Common myeloid progenitor, CD34-positive (primary cell): ENCODE measurements at regions not wholly inside any gene's neighbourhood (a gene's known extent, or its start where the extent isn't known, plus 50 kb on each side); places are given as distances from the start of the nearest gene placed in this dataset.

Experiments
- CTCF ChIA-PET: fragments of 350-600 bp; sonication (Branson Sonifier 250); formaldehyde crosslinking; loops from one replicate; lab custom pipeline; 2021; ENCODE audit warnings: antibody characterized with exemption; lab: Charles Lee
- POLR2A ChIA-PET: fragments of 350-600 bp; sonication (Branson Sonifier 250); formaldehyde crosslinking; loops from one replicate; lab custom pipeline; 2021; ENCODE audit warnings: antibody characterized with exemption; lab: Charles Lee
- DNase-seq, 3 donors: peaks; one replicate each; pipeline versions ENCODE4 v3.0.0 to v3.0.0-alpha.2; 2013
- H3K27ac ChIP-seq, 2 experiments: 1 replicate in 1 of 2; 2 replicates in 1 of 2; pipeline ENCODE4 v1.7.0; 2013; ENCODE audit warnings: inconsistent platforms in 2 of 2, low read length in 2 of 2, mild to moderate bottlenecking in 2 of 2, low read depth in 1 of 2, moderate library complexity in 1 of 2; ENCODE audit not compliant: severe bottlenecking in 2 of 2, insufficient read depth in 1 of 2, poor library complexity in 1 of 2
- H3K27me3 ChIP-seq, 5 experiments: replicated peaks in 2 of 5; 1 replicate in 3 of 5; 2 replicates in 2 of 5; pipeline versions ENCODE4 v1.6.1 to v1.7.0; 2013; ENCODE audit warnings: low read length in 4 of 5, mild to moderate bottlenecking in 2 of 5, moderate library complexity in 2 of 5, inconsistent platforms in 1 of 5; ENCODE audit not compliant: insufficient read depth in 5 of 5, control insufficient read depth in 4 of 5
- H3K36me3 ChIP-seq, 4 experiments: 1 replicate in 2 of 4; 2 replicates in 2 of 4; pipeline versions ENCODE4 v1.6.1 to v1.7.0; 2013; ENCODE audit warnings: low read length in 3 of 4, control low read depth in 1 of 4, mild to moderate bottlenecking in 1 of 4; ENCODE audit not compliant: control insufficient read depth in 4 of 4, insufficient read depth in 4 of 4
- H3K4me1 ChIP-seq, 4 experiments: 1 replicate in 3 of 4; 2 replicates in 1 of 4; pipeline versions ENCODE4 v1.6.1 to v1.7.1; 2013; ENCODE audit warnings: low read length in 3 of 4, mild to moderate bottlenecking in 3 of 4, control low read depth in 1 of 4, inconsistent platforms in 1 of 4, moderate library complexity in 1 of 4; ENCODE audit not compliant: control insufficient read depth in 4 of 4, insufficient read depth in 4 of 4; ENCODE audit errors: control extremely low read depth in 1 of 4
- H3K4me3 ChIP-seq, 7 experiments: 1 replicate in 4 of 7; 2 replicates in 3 of 7; pipeline versions ENCODE4 v1.5.1 to v1.7.0; 2013; ENCODE audit warnings: mild to moderate bottlenecking in 7 of 7, low read length in 6 of 7, moderate library complexity in 6 of 7, inconsistent platforms in 2 of 7, low read depth in 2 of 7, control low read depth in 1 of 7; ENCODE audit not compliant: insufficient read depth in 4 of 7, control insufficient read depth in 1 of 7; ENCODE audit errors: extremely low read depth in 1 of 7
- H3K9me3 ChIP-seq, 5 experiments: 1 replicate in 4 of 5; 2 replicates in 1 of 5; pipeline versions ENCODE4 v1.6.1 to v1.7.1; 2013; ENCODE audit warnings: low read length in 4 of 5, mild to moderate bottlenecking in 2 of 5, inconsistent platforms in 1 of 5, low read depth in 1 of 5, moderate library complexity in 1 of 5; ENCODE audit not compliant: control insufficient read depth in 4 of 5, insufficient read depth in 2 of 5; ENCODE audit errors: control extremely low read depth in 1 of 5
- WGBS: methylation state at CpG from one replicate; pipeline ENCODE4 v1.1.5; 2013; ENCODE audit not compliant: insufficient coverage; 5-methylcytosine and 5-hydroxymethylcytosine counted together

GRCh38 chr5:93174930-93175329 is 406.1 kb downstream of the NR2F1-AS1 start:
- no CpG with 5 or more reads among the region's 1 CpG for WGBS
- Histone ChIP-seq H3K36me3 (no peaks in the 10 kb centered on the region), H3K4me3 (no peak overlapping the region), H3K4me1 (no peaks in the 10 kb centered on the region), H3K27ac (no peak overlapping the region), H3K27me3 (no peaks in the 10 kb centered on the region), H3K9me3 (no peaks in the 10 kb centered on the region)
- DNase-seq = no peak
- CTCF ChIA-PET = no interaction called here
- POLR2A ChIA-PET = no interaction called here

GRCh38 chr5:93165559-93165958 is 415.5 kb downstream of the NR2F1-AS1 start:
- H3K4me1 ChIP-seq = no peaks in the 10 kb centered on the region
- ChIA-PET CTCF (no interaction called here), POLR2A (no interaction called here)
- no peak overlapping the region for H3K4me3 ChIP-seq
- no peak for DNase-seq
- H3K27ac ChIP-seq = no peak overlapping the region
- H3K36me3 ChIP-seq = no peaks in the 10 kb centered on the region
- H3K27me3 ChIP-seq = no peaks in the 10 kb centered on the region
- WGBS = no CpG with 5 or more reads among the region's 2 CpGs
- H3K9me3 ChIP-seq = no peaks in the 10 kb centered on the region

GRCh38 chr5:93164690-93165089 is 416.3 kb downstream of the NR2F1-AS1 start:
- Histone ChIP-seq H3K36me3 (no peaks in the 10 kb centered on the region), H3K27ac (no peak overlapping the region), H3K4me3 (no peak overlapping the region), H3K9me3 (no peaks in the 10 kb centered on the region), H3K27me3 (no peaks in the 10 kb centered on the region), H3K4me1 (no peaks in the 10 kb centered on the region)
- no peak for DNase-seq
- no CpG with 5 or more reads among the region's 2 CpGs for WGBS
- CTCF ChIA-PET = no interaction called here
- POLR2A ChIA-PET = no interaction called here

GRCh38 chr5:93163010-93163663 is 417.9 kb downstream of the NR2F1-AS1 start:
- POLR2A ChIA-PET = no interaction called here
- H3K4me1 ChIP-seq = no peaks in the 10 kb centered on the region
- no peaks in the 10 kb centered on the region for H3K36me3 ChIP-seq
- no peaks in the 10 kb centered on the region for H3K27me3 ChIP-seq
- H3K4me3 ChIP-seq = no peak overlapping the region
- CTCF ChIA-PET = no interaction called here
- no peaks in the 10 kb centered on the region for H3K9me3 ChIP-seq
- no peak overlapping the region for H3K27ac ChIP-seq
- DNase-seq = no peak

GRCh38 chr5:93161661-93162654 is 419.1 kb downstream of the NR2F1-AS1 start:
- Histone ChIP-seq H3K27me3 (no peaks in the 10 kb centered on the region), H3K9me3 (no peaks in the 10 kb centered on the region), H3K4me3 (no peak overlapping the region), H3K27ac (no peak overlapping the region), H3K4me1 (no peaks in the 10 kb centered on the region), H3K36me3 (no peaks in the 10 kb centered on the region)
- no peak for DNase-seq
- ChIA-PET POLR2A (no interaction called here), CTCF (no interaction called here)
- 87% methylated on average over 1 of the region's 1 CpG for WGBS

- Histone ChIP-seq H3K36me3 (no peaks in the 10 kb centered on the region), H3K9me3 (no peaks in the 10 kb centered on the region), H3K27me3 (no peaks in the 10 kb centered on the region), H3K27ac (no peak overlapping the region), H3K4me3 (no peak overlapping the region), H3K4me1 (no peaks in the 10 kb centered on the region)
- DNase-seq = no peak
- WGBS = 92% methylated on average over 3 of the region's 3 CpGs
- CTCF ChIA-PET = no interaction called here
- POLR2A ChIA-PET = no interaction called here
Measured at GRCh38 chr5:93158841-93159240, 422.2 kb downstream of the NR2F1-AS1 start.

- ChIA-PET POLR2A (no interaction called here), CTCF (no interaction called here)
Measured at GRCh38 chr5:93156566-93156965, 424.5 kb downstream of the NR2F1-AS1 start.

More at GRCh38 chr5:93156566-93156965, 424.5 kb downstream of the NR2F1-AS1 start:
- H3K4me1 ChIP-seq = no peaks in the 10 kb centered on the region
- DNase-seq = no peak
- no peak overlapping the region for H3K4me3 ChIP-seq
- 97% methylated on average over 5 of the region's 5 CpGs for WGBS
- no peak overlapping the region for H3K27ac ChIP-seq
- no peaks in the 10 kb centered on the region for H3K27me3 ChIP-seq
- no peaks in the 10 kb centered on the region for H3K9me3 ChIP-seq
- no peaks in the 10 kb centered on the region for H3K36me3 ChIP-seq
